HG03097 (cell line): ENCODE measurements at regions not wholly inside any gene's neighbourhood (a gene's known extent, or its start where the extent isn't known, plus 50 kb on each side); places are given as distances from the start of the nearest gene placed in this dataset.
"Not testable (repeated sequence)": the region's sequence is repeated elsewhere in the genome, so short reads cannot be mapped to it uniquely, and the experiment has no call there.

ENCODE experiments used
- ATAC-seq: cut with Tn5 transposase; IDR thresholded peaks from one replicate; pipeline ENCODE4 v1.9.1; 2021; ENCODE audit not compliant: unreplicated experiment, low FRiP score

DNA sequence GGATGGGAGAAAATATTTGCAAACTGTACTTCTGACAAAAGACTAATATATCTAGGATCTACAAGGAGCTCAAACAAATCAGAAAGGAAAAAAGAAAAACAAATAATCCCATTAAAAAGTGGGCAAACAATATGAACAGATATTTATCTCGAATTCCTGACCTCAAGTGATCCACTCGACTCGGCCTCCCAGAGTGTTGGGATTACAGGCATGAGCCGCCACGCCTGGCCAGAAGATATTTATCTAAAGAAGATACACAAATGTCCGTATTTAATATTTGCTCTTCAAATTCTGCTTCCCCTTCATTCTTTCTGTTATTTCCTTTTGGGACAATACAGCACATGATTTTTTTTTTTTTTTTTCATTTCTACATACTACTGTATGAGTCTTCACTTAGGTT is 151.7 kb upstream of the GRM7 start:
- no peak for ATAC-seq

GRCh38 chr3:6714962-6715361 is 146.0 kb upstream of the GRM7 start:
- no peak for ATAC-seq

DNA sequence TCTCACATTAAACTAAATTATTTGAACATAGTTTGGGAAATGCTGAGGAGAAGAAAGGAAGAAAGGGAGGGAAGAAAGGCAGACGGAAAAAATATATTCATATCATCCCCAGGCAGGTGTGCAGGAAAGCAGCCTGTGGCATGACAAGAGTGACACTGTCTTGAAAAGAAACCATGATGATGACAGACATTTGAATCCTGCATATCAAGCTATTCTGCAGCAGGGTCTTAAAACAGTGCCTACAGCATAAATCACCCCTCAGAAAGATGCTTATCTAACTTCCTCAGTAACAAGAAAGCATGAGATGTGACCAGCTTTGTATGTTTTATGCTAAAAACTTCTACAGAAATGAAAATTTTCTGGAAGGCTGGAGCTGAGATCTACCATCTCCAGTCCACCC is 144.5 kb upstream of the GRM7 start:
- no peak for ATAC-seq

- ATAC-seq = no peak
Measured at GRCh38 chr3:6717026-6717943, 143.6 kb upstream of the GRM7 start.

DNA sequence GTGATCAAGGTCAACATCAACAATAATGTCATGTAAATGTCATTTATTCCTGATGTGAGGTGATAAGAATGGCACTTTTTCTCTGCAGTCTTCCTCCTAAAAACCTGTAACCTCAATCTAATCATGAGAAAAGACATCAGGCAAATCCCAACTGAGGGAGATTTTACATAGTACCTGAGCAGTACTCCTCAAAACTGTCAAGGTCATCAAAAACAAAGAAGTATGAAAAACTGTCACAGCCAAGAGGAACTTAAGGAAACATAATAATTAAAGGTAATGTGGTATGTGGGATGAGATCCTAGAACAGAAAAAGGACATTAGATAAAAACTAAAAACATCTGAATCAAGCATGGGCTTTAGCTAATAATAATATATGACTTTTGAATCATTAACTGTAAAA is 140.9 kb upstream of the GRM7 start:
- no peak for ATAC-seq

DNA sequence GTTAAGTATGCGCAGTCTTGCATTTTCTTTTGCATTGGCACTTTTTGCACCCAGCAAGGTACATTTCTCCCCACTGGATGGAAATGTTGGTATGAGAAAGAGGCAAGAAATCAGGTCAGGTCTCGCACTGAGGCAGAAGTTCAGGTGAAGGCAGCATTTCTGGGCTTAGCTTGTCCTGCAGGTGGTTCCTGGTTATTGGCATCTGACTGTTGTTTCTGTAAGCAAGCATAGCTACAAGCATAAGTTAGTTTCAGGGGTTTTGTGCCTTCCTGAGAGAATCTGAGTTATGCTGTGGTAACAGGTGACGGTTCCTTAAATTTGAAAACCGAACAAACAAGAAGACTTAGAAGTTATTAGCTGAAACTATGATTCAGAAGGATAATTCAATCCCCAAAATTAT is 139.4 kb upstream of the GRM7 start:
- ATAC-seq = no peak

GRCh38 chr3:6723205-6723604 is 137.7 kb upstream of the GRM7 start:
- no peak for ATAC-seq

DNA sequence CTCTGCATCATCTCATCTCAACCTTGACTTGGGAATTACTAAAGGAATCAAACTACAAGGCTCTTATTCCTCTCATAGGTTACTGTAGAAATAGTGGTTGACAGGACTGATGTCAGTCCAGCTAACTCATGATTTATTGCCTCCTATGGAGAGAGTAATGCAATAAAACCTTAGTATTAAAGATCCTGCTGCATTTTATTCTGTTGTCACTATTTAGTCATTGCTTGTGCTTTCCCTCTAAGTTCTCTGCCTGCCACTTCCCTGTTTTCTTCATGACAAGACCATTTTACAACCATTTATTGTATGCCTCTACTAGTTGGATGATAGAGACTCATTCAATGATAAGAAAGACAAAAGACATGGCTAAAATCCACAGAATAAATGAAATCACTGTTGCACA is 134.1 kb upstream of the GRM7 start:
- no peak for ATAC-seq

GRCh38 chr3:6732807-6733206 is 128.1 kb upstream of the GRM7 start:
- no peak for ATAC-seq

- ATAC-seq = no peak
Measured at GRCh38 chr3:6733699-6734394, 127.1 kb upstream of the GRM7 start.

DNA sequence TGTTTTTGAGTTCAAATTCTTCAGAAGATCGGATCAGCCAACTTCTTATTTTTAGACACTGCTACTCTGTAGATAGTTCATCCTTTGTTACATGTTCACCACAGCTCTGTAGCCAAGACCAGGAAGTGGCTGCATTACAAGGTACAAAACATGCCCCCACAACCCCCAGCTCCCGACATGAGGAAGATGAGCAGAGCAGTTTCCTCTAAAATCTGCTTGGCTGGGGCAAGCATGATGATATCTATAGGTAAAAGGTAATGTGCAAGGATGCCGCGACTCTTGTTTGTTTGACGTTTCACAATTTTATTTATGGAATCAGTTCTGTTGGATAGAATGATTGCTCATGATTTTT is 126.5 kb upstream of the GRM7 start:
- ATAC-seq = no peak

DNA sequence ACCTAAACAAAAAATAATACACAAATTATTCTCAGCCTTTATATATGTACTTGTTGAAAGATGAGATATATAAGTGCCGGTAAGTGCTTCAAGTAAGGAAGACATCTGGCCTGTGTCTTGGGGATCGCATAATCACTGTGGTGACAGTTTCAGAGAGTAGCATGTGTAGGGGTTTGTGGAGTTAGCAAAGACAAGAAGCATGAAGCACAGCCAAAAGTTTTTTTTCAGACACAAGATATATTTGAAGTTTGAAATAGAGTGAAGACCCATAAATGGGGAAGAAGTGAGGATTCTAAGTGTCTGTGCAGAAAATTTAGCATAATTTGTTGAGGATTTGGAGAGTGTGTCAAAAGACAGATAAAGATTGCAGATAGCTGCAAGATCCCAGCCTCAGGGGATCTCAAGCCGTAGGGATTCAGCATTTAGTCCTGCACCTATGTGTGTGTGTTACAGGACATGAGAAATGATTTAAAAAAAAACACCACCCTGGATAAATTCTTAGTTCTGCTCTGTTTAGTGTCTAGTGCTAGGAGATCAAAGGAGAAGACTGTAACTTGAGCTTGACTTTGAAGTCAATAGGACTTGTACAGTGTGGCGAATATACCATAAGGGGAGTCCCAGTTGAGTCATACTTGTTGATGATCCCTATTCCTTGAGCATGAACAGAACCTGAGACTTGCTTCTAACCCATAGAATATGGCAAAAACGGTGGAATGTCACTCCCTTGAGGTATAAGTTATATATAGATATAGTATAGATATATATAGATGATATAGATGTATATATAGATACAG is 123.9 kb upstream of the GRM7 start:
- ATAC-seq = no peak

DNA sequence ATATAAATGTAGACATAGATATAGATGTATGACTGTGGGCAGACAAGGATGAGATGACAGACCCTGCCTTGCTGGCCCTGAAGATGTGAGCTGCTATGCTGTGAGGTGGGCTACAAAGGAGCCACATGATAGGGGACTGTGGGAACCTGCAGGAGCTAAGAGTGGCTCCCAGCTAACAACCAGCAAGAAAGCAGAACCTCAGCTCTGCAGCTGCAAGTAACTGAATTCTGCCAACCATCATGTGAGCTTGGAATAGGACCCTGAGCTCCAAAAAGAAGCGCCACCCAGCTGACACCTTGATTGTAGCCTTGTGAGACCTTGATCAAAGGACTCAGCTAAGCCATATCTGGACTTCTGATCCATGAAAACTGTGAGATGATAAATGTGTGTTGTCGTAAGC is 123.3 kb upstream of the GRM7 start:
- ATAC-seq = no peak

DNA sequence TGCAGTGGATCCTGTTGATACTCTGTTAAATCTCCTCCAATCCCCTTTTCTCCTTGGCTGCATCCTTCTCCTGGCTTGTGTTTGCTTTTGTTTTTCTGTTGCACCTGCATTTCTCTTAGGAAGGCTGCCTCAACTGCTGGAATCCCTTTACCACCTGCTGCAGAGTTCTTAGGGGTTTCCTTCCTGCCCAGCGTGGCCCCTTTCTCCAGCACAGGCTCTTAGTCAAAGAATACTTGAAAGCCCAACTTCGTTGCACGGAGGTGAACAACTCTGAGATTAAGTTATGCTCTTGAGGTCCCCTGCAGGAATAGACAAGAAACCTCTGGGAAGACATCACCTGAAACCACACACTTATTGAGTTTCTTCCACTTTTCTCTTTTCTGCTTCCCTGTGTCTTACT is 121.6 kb upstream of the GRM7 start:
- no peak for ATAC-seq

GRCh38 chr3:6743067-6743720 is 117.7 kb upstream of the GRM7 start:
- no peak for ATAC-seq

GRCh38 chr3:6746443-6746842 is 114.5 kb upstream of the GRM7 start:
- ATAC-seq = no peak

DNA sequence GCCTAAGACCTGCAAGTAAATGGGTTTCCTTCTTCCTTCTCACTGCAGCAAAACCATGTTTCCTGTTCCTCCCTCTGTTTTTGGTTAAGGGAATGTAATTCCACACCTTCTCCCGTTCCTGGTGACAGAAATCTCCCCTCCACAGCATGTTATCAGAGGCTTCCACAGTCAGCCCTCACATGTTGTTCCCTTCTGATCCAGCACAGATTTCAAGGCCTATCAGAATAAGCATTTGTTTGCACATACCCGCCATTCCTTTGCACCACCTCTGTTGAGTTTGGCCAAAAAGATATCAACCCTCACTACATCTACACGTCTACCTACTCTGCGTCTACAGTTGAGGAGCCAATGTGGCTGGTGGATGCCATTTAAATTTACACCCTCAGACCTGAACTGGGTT is 113.9 kb upstream of the GRM7 start:
- ATAC-seq = no peak

DNA sequence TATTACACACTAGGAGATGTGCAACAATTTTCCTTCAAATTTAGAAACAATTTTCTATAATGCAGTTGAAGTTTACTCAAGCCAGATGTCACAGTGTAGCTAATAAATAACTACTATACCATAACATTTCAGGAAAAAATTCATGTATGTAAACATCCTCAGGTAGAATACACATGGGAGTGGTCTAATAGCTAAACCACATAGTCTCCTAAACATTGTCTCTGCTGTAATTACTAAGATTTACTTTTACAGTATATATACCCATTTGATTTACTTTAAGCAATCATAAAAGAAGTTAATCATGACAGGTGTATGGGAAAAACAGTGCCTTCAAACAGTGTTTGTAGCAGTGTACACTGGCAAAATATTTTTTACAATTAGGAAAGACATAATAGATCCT is 110.1 kb upstream of the GRM7 start:
- ATAC-seq = no peak

DNA sequence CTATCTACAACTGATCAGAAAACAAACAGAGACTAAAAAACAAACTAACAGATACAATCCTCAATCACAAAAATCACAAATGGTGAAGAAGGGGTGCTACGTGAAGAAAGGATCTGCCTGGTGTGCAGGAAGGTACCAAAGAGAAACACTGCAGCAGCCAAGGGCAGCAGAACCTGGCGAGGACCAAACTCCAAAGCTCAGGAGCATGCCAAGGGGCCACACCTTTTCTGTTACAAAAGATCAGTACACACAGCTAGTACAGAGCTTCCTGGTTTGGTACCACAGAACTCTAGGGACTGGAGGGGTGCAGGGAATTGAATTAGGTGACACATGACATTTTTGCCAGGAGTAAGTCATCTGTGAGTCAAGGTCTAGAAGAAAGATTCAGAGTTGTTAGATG is 107.4 kb upstream of the GRM7 start:
- no peak for ATAC-seq

DNA sequence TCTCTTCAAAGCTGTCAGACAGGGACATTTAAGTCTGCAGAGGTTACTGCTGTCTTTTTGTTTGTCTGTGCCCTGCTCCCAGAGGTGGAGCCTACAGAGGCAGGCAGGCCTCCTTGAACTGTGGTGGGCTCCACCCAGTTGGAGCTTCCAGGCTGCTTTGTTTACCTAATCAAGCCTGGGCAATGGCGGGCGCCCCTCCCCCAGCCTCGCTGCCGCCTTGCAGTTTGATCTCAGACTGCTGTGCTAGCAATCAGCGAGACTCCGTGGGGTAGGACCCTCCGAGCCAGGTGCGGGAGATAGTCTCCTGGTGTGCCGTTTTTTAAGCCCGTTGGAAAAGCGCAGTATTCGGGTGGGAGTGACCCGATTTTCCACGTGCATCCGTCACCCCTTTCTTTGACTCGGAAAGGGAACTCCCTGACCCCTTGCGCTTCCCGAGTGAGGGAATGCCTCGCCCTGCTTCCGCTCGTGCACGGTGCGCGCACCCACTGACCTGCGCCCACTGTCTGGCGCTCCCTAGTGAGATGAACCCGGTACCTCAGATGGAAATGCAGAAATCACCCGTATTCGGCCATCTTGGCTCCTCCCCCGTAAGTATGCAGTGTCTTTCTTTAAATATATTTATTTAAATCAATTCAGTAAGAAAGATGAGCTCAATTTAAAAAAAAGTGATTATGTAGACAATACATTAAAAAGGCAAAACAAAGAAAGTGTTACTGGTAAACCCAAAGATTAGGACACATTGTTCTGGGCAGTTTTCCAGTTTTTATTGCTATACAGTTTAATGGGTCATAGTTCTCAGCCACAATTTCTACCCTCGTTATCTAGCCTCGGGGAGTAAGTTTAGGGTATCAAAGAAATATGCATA is 91.2 kb upstream of the GRM7 start:
- ATAC-seq = not testable (repeated sequence)
